ENCODE measurements at regions not wholly inside any gene's neighbourhood (a gene's known extent, or its start where the extent isn't known, plus 50 kb on each side); places are given as distances from the start of the nearest gene placed in this dataset.

- Histone ChIP-seq H3K36me3 (ENCODE audit: control insufficient read depth, insufficient read depth, low read length) (no peaks in the 10 kb centered on the region), H3K27me3 (ENCODE audit: control insufficient read depth, insufficient read depth, low read length) (no peaks in the 10 kb centered on the region), H3K4me3 (ENCODE audit: low read depth in 2 of 2, low read length in 2 of 2) (no peak overlapping the region), H3K27ac (ENCODE audit: low read length) (no peak overlapping the region), H3K4me1 (ENCODE audit: control insufficient read depth, insufficient read depth, low read length) (no peaks in the 10 kb centered on the region), H3K9me3 (ENCODE audit: control insufficient read depth, insufficient read depth, low read depth, low read length) (no peaks in the 10 kb centered on the region)
- intact Hi-C loops (cut with micrococcal nuclease; ENCODE audit: unreplicated experiment) (no loop called here), in situ Hi-C loops (cut with HindIII; ENCODE audit: low pct_unique_long_range_greater_than_20kb, low sequenced_read_pairs) (no loop called here)
- ATAC-seq (no peak), DNase-seq (ENCODE audit: low read depth, low spot score) (no peak)
- CTCF ChIA-PET: no interaction called here
- POLR2A ChIA-PET: no interaction called here
- no peak for TF ChIP-seq REST (IDR thresholded peaks at IDR 0.05; ENCODE audit: insufficient read depth in 1 of 2, low read depth in 2 of 2, low read length in 1 of 2)
- no peak for TF ChIP-seq POLR2AphosphoS5 (IDR thresholded peaks at IDR 0.05; ENCODE audit: low read depth, low read length)
- TF ChIP-seq SIN3A (IDR thresholded peaks at IDR 0.05; ENCODE audit: borderline replicate concordance, insufficient read depth, low read depth, low read length): no peak
- TF ChIP-seq TCF7L2 (IDR thresholded peaks at IDR 0.05; ENCODE audit: low read depth, low read length): no peak
- TF ChIP-seq CTCF (IDR thresholded peaks at IDR 0.05): no peak
- BruUV-seq (replicated peaks): no TSS peak
Observed at GRCh38 chr4:42205541-42205940, 53.1 kb upstream of the BEND4 start.

GRCh38 chr4:42216664-42217063, 64.2 kb upstream of the BEND4 start:
- no peak overlapping the region for H3K27ac ChIP-seq (ENCODE audit: low read length)
- intact Hi-C loops (cut with micrococcal nuclease; ENCODE audit: unreplicated experiment) (no loop called here), in situ Hi-C loops (cut with HindIII; ENCODE audit: low pct_unique_long_range_greater_than_20kb, low sequenced_read_pairs) (no loop called here)
- DNase-seq (ENCODE audit: low read depth, low spot score): no peak
- no peaks in the 10 kb centered on the region for H3K36me3 ChIP-seq (ENCODE audit: control insufficient read depth, insufficient read depth, low read length)
- POLR2A ChIA-PET: no interaction called here
- H3K9me3 ChIP-seq (ENCODE audit: control insufficient read depth, insufficient read depth, low read depth, low read length): no peaks in the 10 kb centered on the region
- CTCF ChIA-PET: no interaction called here
- no peaks in the 10 kb centered on the region for H3K27me3 ChIP-seq (ENCODE audit: control insufficient read depth, insufficient read depth, low read length)
- no peak for ATAC-seq
- BruUV-seq (replicated peaks): no TSS peak
- TF ChIP-seq CTCF (IDR thresholded peaks at IDR 0.05) (no peak), TCF7L2 (IDR thresholded peaks at IDR 0.05; ENCODE audit: low read depth, low read length) (no peak), REST (IDR thresholded peaks at IDR 0.05; ENCODE audit: insufficient read depth in 1 of 2, low read depth in 2 of 2, low read length in 1 of 2) (no peak), SIN3A (IDR thresholded peaks at IDR 0.05; ENCODE audit: borderline replicate concordance, insufficient read depth, low read depth, low read length) (no peak), POLR2AphosphoS5 (IDR thresholded peaks at IDR 0.05; ENCODE audit: low read depth, low read length) (no peak)
- no peak overlapping the region for H3K4me3 ChIP-seq (ENCODE audit: low read depth in 2 of 2, low read length in 2 of 2)
- H3K4me1 ChIP-seq (ENCODE audit: control insufficient read depth, insufficient read depth, low read length): no peaks in the 10 kb centered on the region

Data from Panc1 (cell line).